ENCODE measurements at regions not wholly inside any gene's neighbourhood (a gene's known extent, or its start where the extent isn't known, plus 50 kb on each side); places are given as distances from the start of the nearest gene placed in this dataset.

- no peaks in the 10 kb centered on the region for H3K27me3 Mint-ChIP-seq
- no peak overlapping the region for H3K4me3 Mint-ChIP-seq
- no peaks in the 10 kb centered on the region for H3K36me3 Mint-ChIP-seq (ENCODE audit: low read depth)
- H3K9me3 Mint-ChIP-seq, result no peaks in the 10 kb centered on the region
- no peaks in the 10 kb centered on the region for H3K4me1 Mint-ChIP-seq (ENCODE audit: low read depth)
- no peak overlapping the region for H3K27ac Mint-ChIP-seq
Measured at GRCh38 chr21:23507501-23507900, 2099.8 kb downstream of the MRPL39 start.

GRCh38 chr21:23496729-23497128, 2110.6 kb downstream of the MRPL39 start:
- Mint-ChIP-seq H3K9me3 (no peaks in the 10 kb centered on the region), H3K4me1 (ENCODE audit: low read depth) (no peaks in the 10 kb centered on the region), H3K36me3 (ENCODE audit: low read depth) (no peaks in the 10 kb centered on the region), H3K27me3 (no peaks in the 10 kb centered on the region), H3K4me3 (no peak overlapping the region), H3K27ac (no peak overlapping the region)

- H3K4me1 Mint-ChIP-seq (ENCODE audit: low read depth), result no peaks in the 10 kb centered on the region
- H3K27me3 Mint-ChIP-seq, result no peaks in the 10 kb centered on the region
- H3K36me3 Mint-ChIP-seq (ENCODE audit: low read depth), result no peaks in the 10 kb centered on the region
- H3K9me3 Mint-ChIP-seq, result no peaks in the 10 kb centered on the region
- no peak overlapping the region for H3K4me3 Mint-ChIP-seq
- H3K27ac Mint-ChIP-seq, result no peak overlapping the region
Measured at GRCh38 chr21:23488245-23488644, 2119.0 kb downstream of the MRPL39 start.

GRCh38 chr21:23480591-23481270, 2126.6 kb downstream of the MRPL39 start:
- no peaks in the 10 kb centered on the region for H3K36me3 Mint-ChIP-seq (ENCODE audit: low read depth)
- H3K27me3 Mint-ChIP-seq, result no peaks in the 10 kb centered on the region
- no peaks in the 10 kb centered on the region for H3K4me1 Mint-ChIP-seq (ENCODE audit: low read depth)
- no peaks in the 10 kb centered on the region for H3K9me3 Mint-ChIP-seq
- no peak overlapping the region for H3K27ac Mint-ChIP-seq
- H3K4me3 Mint-ChIP-seq, result no peak overlapping the region

GRCh38 chr21:23478381-23478780, 2128.9 kb downstream of the MRPL39 start:
- Mint-ChIP-seq H3K9me3 (no peaks in the 10 kb centered on the region), H3K36me3 (ENCODE audit: low read depth) (no peaks in the 10 kb centered on the region), H3K4me1 (ENCODE audit: low read depth) (no peaks in the 10 kb centered on the region), H3K4me3 (no peak overlapping the region), H3K27me3 (no peaks in the 10 kb centered on the region), H3K27ac (no peak overlapping the region)

GRCh38 chr21:23475281-23476219, 2131.7 kb downstream of the MRPL39 start:
- Mint-ChIP-seq H3K27ac (no peak overlapping the region), H3K36me3 (ENCODE audit: low read depth) (no peaks in the 10 kb centered on the region), H3K27me3 (no peaks in the 10 kb centered on the region), H3K4me1 (ENCODE audit: low read depth) (no peaks in the 10 kb centered on the region), H3K9me3 (no peaks in the 10 kb centered on the region), H3K4me3 (no peak overlapping the region)

GRCh38 chr21:23471877-23472276, 2135.4 kb downstream of the MRPL39 start:
- Mint-ChIP-seq H3K27me3 (no peaks in the 10 kb centered on the region), H3K27ac (no peak overlapping the region), H3K36me3 (ENCODE audit: low read depth) (no peaks in the 10 kb centered on the region), H3K4me1 (ENCODE audit: low read depth) (no peaks in the 10 kb centered on the region), H3K4me3 (no peak overlapping the region), H3K9me3 (no peaks in the 10 kb centered on the region)

- Mint-ChIP-seq H3K4me3 (no peak overlapping the region), H3K36me3 (ENCODE audit: low read depth) (no peaks in the 10 kb centered on the region), H3K4me1 (ENCODE audit: low read depth) (no peaks in the 10 kb centered on the region), H3K27me3 (no peaks in the 10 kb centered on the region), H3K9me3 (peaks cover 6% of the 10 kb centered on the region), H3K27ac (no peak overlapping the region)
Measured at GRCh38 chr21:23463365-23463764, 2143.9 kb downstream of the MRPL39 start.

- no peak overlapping the region for H3K4me3 Mint-ChIP-seq
- H3K4me1 Mint-ChIP-seq (ENCODE audit: low read depth), result no peaks in the 10 kb centered on the region
- H3K27ac Mint-ChIP-seq, result no peak overlapping the region
- H3K9me3 Mint-ChIP-seq, result no peaks in the 10 kb centered on the region
- no peaks in the 10 kb centered on the region for H3K27me3 Mint-ChIP-seq
- no peaks in the 10 kb centered on the region for H3K36me3 Mint-ChIP-seq (ENCODE audit: low read depth)
Measured at GRCh38 chr21:23455676-23456075, 2151.6 kb downstream of the MRPL39 start.

GRCh38 chr21:23452384-23453083, 2154.7 kb downstream of the MRPL39 start:
- Mint-ChIP-seq H3K36me3 (ENCODE audit: low read depth) (no peaks in the 10 kb centered on the region), H3K4me3 (no peak overlapping the region), H3K4me1 (ENCODE audit: low read depth) (no peaks in the 10 kb centered on the region), H3K9me3 (no peaks in the 10 kb centered on the region), H3K27ac (no peak overlapping the region), H3K27me3 (no peaks in the 10 kb centered on the region)

GRCh38 chr21:23445307-23445706, 2162.0 kb downstream of the MRPL39 start:
- Mint-ChIP-seq H3K9me3 (no peaks in the 10 kb centered on the region), H3K27me3 (no peaks in the 10 kb centered on the region), H3K27ac (no peak overlapping the region), H3K4me3 (no peak overlapping the region), H3K36me3 (ENCODE audit: low read depth) (no peaks in the 10 kb centered on the region), H3K4me1 (ENCODE audit: low read depth) (no peaks in the 10 kb centered on the region)

- Mint-ChIP-seq H3K9me3 (peaks cover 6% of the 10 kb centered on the region), H3K4me1 (ENCODE audit: low read depth) (no peaks in the 10 kb centered on the region), H3K4me3 (no peak overlapping the region), H3K27me3 (no peaks in the 10 kb centered on the region), H3K36me3 (ENCODE audit: low read depth) (no peaks in the 10 kb centered on the region), H3K27ac (no peak overlapping the region)
Measured at GRCh38 chr21:23438081-23438480, 2169.2 kb downstream of the MRPL39 start.

- Mint-ChIP-seq H3K4me1 (ENCODE audit: low read depth) (no peaks in the 10 kb centered on the region), H3K27me3 (no peaks in the 10 kb centered on the region), H3K4me3 (no peak overlapping the region), H3K36me3 (ENCODE audit: low read depth) (no peaks in the 10 kb centered on the region), H3K9me3 (no peaks in the 10 kb centered on the region), H3K27ac (no peak overlapping the region)
Measured at GRCh38 chr21:23402929-23403520, 2204.3 kb downstream of the MRPL39 start.

GRCh38 chr21:23401278-23401677, 2206.0 kb downstream of the MRPL39 start:
- Mint-ChIP-seq H3K4me1 (ENCODE audit: low read depth) (no peaks in the 10 kb centered on the region), H3K27me3 (no peaks in the 10 kb centered on the region), H3K36me3 (ENCODE audit: low read depth) (no peaks in the 10 kb centered on the region), H3K9me3 (no peaks in the 10 kb centered on the region), H3K27ac (no peak overlapping the region), H3K4me3 (no peak overlapping the region)

GRCh38 chr21:23398726-23399125, 2208.6 kb downstream of the MRPL39 start:
- Mint-ChIP-seq H3K4me1 (ENCODE audit: low read depth) (no peaks in the 10 kb centered on the region), H3K4me3 (no peak overlapping the region), H3K9me3 (no peaks in the 10 kb centered on the region), H3K27me3 (no peaks in the 10 kb centered on the region), H3K36me3 (ENCODE audit: low read depth) (no peaks in the 10 kb centered on the region), H3K27ac (no peak overlapping the region)

Measured in stimulated activated naive CD8-positive, alpha-beta T cell treated with anti-CD3 and anti-CD28 coated beads, Interleukin-15, Interleukin-2, amounts not matched to agents 100 ng/mL and 50 ng/mL, for 24 hours (primary cell).